HG03159 (cell line): ENCODE measurements at regions not wholly inside any gene's neighbourhood (a gene's known extent, or its start where the extent isn't known, plus 50 kb on each side); places are given as distances from the start of the nearest gene placed in this dataset.
A peak's percentile ranks its signal among the peaks of the same experiment; 100 is the strongest.

ENCODE experiments used
- ATAC-seq: cut with Tn5 transposase; IDR thresholded peaks from one replicate; pipeline ENCODE4 v1.9.1; 2021; ENCODE audit warnings: mild to moderate bottlenecking, moderate library complexity; ENCODE audit not compliant: unreplicated experiment

DNA sequence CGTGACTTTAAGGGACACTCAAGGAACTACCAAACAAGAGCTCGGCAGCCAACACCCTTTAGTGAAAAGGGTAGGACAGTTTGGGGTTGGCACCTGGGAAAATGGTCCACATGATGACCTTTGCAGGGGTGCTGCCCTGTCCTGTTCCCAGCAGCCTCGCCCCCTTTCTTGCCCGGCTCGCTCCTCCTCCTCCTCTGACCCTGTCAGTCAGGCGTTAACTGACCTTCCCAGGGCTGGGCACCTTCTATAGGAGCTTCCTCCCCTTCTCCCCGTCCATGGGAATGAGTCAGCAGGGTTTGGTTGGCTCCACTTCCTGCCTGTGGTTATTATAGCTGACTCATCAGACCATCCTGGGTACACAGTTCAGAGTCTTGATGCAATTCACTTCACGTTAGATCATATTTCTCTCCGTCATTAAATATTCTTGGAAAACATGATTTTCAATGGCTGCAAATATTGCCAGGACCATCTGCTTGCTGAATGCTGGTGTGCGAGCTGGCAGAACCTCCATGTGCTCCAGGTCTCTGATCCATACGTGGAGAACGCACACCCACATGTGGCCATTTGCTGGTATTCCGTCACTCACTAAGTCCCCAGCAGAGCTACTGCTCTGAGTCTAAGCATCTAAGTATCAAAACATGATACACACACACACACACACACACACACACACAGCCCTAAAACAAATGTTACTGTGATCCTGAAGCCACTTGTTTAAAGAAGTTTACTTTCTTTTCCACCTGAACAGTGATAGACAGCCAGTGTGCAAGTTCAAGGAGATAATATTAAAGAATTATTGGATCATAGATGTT is 185.0 kb downstream of the ANAPC1 start:
- no peak for ATAC-seq

DNA sequence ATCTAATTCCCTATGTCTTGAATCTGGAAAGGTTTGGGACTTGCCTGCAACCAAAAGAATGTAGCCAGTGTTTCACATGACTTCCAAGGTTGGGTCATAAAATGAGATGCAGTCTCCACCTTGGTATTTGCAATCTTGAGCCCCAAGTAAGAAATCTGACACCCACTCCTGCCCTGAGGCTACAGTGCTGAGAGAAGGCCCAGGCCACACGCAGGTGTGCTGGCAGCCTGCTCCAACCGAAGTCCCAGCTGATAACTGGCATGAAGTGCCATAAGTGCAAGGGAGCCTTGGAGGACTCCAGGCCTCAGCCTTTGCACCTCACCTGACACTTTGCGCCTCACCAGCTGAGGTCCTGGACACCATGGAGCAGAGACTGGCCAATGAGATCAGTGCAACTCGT is 182.7 kb downstream of the ANAPC1 start:
- ATAC-seq, result no peak

DNA sequence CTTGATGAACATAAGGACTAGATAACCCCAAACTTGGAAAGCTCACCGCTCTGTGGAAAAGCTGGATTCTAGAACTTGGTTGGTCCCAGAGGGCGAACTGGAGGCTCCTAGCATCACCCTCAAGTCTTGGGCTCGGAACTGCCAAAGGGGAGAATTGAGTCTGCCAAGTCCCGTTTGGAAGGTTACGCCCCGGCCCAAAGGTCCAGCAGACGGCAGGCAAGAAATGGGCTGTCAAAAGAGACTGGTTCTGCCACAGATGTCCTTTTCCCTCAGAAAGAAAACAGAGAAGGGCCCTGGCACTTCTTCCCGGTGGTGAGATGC is 182.2 kb downstream of the ANAPC1 start:
- ATAC-seq, result no peak

DNA sequence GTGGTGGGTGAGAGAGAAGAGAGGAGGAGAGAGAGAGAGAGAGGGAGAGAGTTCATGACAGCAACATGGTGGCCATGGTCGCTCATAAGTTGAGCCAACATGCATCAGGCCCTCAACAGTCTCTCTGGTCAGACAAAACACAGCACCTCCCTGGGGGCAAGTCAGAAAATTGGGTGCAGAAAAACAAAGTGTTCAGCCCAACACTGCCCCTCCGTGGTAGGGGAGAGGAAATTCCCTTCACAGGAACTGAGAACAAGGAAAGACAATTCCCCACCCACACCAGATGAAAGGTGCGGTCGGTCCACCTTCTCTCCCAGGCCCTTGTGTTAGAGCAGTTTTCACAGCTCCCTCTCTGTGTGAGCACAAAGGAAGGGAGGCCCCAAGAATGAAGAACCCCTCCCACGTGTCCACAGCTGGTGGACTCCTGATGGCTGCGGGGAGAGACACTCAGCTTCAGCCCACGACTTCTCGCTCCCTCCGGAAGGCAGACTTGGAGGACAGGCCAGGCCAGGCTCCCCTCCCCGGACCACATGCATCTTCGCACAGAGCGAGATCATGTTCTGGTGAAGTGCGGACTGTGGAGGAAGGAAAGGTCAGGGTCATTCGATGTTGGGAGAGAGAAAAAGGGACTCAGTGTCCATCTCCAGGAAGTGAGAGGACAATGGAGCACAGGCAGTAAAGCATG is 181.7 kb downstream of the ANAPC1 start:
- no peak for ATAC-seq

DNA sequence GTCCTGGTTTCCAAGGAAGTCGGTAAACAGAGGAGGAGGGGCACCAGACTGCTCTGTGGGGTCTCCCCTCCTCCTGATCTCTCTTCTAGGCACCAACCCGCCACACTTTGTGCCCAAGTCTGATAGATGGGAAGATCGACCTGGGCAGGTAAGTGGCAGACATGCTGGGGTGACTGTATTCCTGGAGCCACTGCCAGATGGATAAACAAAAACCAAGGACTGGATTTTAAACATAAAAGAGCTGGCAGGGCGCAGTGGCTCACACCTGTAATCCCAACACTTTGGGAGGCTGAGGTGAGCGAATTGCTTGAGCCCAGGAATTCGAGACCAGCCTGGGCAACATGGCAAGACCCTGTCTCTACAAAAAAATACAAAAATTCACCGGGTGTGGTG is 181.2 kb downstream of the ANAPC1 start:
- ATAC-seq, result no peak

DNA sequence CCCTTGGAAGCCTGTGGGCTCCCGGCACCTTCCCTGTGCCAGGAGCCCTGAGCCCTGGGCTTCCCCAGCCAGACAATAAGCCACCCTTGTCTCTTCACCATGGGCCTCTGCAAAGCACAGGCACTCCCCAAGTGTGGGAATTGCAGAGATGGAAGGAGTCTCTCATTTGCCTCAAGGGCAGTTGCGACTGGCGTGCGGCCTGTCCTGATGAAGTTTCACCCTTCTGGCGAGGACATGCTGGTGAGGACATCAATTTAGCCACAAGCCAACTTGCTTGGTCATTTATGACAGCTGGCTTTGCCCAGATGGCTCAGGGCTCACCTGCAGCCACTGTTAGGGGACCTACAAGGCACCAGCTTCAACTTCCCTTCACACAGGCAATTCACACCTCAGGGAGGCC is 180.2 kb downstream of the ANAPC1 start:
- ATAC-seq, result no peak

DNA sequence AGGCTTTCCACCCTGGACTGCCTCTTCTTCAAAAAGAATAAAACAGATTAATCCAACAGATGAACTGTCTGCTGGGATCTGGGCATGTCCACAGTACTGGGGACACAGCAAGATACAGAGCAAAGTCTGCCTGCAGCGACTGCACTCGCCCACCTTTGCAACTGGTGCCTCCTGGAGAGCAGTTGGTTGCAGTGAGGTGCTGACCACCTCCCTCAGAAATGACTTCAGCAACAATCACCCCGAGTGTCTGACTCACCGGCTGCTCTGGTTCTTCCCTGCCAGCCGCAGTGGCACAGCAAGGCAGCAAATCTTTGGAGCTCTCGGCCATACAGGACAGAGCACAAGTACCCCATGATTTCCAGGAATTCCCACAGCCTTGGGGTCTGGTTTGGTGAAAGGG is 179.7 kb downstream of the ANAPC1 start:
- ATAC-seq, result no peak

DNA sequence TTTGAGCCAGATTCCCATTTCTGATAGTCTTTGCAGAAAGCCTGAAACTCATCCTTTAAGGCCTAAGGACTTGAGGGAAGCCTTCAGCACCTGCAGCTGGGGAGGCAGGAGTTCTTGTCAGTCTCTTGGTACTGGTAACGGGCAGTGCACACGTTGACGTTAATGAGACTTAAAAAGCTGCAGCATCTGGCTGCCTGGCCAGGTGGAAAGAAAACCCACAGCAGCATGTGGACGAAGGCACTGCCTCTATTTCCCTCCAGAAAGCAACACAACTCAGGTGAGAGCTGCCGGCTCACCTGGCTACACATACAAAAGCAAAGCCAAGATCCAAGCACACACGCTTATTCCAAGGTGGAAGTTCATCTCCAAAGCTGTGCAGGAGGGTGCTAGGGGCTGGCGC is 178.8 kb downstream of the ANAPC1 start:
- ATAC-seq, result peak; percentile 30

DNA sequence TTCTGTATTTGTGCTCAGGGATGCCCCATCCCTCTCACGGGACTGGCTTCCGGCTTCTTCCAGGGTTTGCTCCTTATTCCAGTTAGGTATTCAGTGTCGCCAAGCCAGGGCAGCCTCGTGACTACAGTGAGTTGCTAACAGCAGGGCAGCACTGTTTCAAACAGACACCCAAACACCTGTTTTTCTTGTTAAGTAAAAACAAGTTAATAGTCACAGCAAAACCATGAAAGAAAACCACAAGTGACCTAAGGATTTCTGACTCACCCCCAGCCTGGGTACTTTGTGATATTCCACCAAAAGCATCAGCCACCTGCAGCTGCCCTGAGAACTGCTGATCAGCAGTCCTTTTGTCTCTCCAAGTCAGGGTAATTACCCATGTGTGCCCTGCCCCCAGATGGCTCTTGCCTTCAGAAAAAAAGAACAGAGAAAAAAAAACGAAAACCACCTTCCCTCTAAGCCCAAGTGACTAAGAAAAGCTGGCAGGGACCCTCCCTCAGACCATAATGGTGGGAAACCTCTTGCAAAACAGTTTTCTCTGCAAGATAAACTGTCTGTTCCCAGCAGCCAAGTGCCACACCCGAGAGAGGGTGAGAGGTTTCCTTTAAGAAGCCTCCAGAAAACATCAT is 178.2 kb downstream of the ANAPC1 start:
- ATAC-seq, result peak; percentile 84

DNA sequence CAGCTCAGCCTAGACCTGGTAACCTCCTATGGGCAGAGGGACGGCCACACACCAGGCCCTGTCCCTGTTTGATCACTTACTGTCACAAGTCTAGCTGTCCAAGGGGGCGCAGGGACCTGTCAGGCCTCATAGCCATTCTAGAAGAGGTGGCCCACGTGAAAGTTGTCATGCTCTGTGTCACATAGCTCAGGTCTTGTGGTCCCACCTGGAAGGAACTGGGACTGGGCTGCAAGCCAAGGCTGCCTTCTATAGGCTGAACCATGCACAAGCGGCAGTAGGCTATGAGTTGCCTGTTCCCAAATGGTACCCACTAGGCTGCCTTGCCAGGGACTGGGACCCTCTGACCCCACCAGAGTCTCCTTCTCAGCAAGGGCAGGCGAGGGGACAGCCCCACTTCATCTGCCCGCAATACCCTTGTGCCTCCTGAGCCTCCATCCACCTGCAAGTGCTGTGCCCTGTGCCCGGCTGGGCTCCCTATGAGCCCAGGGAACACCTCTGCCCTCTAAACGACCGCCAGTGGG is 177.5 kb downstream of the ANAPC1 start:
- ATAC-seq, result peak; percentile 18

DNA sequence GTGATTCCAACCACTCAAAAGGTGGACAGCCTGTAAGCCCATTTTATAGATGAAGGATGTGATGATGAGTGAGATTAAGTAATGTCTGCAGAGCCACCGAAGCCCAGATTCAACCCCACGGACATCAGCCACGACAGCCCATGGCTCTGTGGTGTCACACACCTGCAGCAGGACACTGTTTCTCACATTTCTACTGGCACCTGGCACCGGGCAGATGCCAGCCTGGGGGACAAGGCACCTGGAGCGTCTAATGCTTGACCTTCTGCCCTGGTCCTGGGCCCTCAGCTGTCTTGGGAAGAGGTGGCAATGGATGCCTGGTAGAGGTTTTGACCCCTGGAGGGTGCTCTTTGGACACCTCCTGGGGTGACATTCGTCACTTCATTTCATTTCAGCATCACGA is 176.3 kb downstream of the ANAPC1 start:
- ATAC-seq, result no peak

DNA sequence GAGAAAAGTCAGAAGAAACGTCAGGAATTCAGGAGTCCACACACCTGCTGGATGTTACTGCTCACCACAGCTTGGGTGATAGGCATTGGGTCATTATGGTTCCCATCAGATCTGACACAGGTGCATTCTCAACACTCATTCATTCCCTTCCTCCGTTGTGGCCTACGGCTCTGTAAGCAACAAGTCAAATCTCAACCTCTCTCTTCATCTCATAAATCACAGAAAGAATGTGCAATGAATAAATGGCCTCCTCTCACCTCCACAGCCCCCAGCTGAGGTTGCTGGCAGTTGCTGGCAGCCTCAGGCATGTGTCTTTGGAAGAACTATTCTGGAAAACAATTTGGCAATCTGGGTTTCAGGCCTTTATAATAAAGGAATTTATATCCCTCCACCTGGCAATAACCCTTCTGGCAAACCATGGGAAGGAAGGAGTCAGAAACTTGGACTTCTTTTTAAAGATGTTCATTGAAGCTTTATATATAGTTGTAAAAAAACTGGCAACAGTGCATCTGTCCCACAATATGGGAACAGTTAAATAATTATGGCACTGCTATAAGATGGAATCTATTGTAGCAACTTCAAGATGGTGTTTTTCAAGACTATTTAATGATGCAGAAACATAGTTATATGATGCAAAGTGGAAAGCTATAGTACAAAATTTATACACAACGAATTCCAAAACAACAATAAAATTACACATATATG is 175.4 kb downstream of the ANAPC1 start:
- ATAC-seq, result no peak

DNA sequence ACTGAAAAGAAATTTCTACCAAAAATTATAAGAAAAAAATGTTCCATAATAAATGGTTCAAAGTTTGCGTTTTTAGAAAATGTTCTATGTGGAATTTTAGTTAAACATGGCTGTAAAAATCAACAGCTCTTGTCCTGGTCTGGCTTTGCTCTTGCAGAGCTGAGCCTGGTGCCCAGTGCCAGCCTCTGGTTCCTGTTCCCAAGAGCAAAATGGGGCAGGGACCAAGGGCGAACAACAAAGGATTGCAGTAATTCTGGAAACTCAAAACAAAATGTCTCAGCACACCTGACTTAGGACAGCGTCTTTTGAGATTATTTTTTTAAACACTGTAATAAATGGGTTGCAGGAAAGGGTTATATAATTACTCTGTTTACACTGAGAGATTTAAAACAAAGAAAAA is 174.7 kb downstream of the ANAPC1 start:
- no peak for ATAC-seq

DNA sequence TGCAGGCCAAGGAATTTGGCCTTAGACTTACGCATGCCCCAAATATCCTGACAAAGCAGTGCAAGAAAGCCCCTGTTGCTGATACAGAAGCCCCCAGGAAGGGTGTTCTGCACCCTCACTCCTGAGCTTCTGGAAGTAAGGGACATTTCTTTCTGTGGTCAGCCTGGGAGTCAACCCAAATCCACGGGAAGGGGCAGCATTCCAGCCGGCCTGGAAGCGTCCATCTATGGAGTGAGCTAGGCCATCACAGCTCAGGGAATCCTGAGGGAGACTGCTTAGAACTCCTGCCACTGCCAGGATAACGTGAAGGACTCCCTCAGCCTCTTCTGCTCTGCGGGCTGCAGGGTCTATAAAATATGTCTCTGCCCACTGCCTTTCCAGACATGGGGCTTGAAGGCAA is 173.9 kb downstream of the ANAPC1 start:
- no peak for ATAC-seq

DNA sequence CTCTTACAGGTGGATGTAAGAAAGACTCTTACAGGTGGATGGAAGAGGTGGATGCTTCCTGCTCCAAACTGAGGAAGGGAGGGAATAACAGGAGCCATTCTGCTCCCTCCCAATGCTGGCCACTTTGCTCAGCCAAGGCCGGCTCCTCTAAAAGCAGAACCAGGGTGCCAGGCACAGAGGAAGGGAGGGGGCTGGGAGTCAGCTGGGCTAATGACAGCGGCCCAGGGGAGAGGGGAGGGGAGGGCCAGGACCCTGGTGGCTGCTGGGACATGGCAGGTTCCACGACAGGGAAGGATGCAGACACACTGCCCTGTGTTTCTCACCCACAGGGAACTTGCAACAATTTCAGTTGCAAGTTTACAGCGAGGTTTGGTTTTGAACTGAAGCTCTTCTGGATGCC is 173.4 kb downstream of the ANAPC1 start:
- no peak for ATAC-seq

DNA sequence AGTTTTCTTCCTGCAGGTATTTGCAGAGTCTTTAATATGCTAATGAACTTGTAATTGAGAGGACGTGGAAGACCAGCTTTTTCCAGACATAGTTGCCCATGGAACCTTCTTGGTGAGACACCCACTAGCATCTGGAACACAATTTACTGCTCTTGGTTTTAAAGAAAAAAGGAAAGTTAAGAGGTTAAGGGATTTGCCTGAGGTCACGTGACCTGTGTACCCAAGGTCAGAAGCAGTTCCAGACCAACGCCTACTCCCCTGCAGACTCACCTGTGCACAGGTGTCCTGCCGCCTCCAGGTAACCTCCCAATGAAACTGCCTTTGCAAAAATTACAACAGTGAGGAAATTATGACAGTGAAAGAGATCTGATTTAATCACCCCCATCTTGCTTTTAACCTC is 172.7 kb downstream of the ANAPC1 start:
- no peak for ATAC-seq

DNA sequence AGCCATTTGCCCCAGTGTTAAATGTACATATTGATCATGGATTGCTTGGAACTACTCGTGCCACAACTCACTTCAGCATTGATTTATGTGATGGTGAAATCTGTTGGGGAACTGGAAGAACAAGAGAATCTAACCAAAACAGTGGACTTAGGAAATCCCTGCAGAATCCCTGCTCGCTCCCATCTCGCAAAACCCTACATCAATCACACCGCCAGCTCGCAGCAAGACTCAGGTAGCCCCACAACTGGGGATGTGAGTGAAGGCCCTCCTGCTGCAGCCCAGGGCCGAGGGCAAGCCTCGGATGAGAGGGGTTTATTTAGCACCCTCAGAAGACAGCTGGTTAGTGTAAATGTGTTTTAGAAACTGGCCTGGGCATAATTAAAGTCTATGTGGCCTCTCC is 171.6 kb downstream of the ANAPC1 start:
- no peak for ATAC-seq

DNA sequence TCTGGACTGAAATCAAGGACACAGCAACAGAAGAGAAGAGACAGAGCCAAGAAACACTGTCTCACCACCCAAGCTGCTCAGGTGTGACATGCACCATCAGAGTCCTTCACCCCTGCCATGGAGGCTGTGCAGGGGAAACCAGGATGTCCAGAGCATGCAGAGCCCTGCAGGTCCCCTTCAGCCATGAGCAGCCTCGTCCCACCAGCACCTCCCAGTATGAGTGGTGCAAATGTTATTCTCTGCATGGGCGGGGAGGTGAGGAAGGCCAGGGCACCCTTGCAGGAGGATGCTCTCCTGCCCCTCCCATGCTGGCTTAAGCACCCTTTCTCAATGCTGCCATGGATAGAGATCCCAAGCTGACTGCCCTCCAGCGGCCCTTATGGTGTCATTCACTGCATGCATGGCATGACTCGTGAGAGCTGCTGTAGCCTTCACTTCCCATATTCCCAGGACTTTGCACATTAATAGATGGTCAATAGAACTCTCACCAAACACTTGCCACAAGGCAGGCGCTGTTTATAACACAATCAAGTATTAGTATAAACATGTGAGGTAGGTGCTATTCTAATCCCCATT is 171.0 kb downstream of the ANAPC1 start:
- ATAC-seq, result no peak

DNA sequence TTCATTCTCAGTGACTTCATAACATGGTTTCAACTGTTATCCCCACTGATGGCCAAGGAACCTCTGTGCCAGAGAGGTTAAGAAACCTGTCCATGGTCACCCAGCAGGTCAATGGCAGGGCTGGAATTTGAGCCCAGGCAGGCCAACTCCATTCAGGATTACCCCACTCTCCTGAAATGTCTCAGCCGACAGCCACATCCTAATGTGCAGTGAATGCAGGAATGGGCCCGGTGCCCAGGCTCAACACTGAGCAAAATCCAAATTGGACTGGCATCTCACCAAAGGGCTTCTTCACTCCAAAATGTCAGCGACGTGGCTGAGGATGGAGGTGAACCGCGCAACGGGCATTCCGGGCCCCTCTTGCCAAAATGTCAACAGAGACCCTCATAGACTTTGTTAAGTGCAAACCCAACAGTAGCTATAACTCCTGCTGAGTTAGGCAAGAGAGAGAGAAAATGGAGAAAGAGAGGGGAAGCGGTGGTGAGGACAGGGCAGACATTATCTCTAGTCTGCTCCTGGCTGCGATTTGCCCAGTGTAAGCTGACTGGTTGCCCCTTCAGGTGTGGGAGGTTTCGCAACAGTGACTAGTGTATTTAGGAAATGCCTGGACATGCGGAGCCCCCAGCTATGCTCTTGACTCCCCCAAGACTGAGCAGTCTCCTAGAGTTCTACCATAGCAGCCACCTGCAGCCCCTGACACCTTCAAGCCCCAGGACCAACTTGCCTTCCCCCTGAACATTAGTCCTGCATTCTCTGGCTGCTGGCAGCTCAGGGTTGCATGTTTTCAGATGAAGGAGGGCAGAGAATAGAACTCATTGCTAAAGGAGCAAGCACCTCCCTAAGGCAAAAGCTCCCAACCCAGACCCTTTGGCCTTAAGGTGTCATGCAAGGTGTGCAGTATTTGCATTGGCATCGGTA is 167.7 kb downstream of the ANAPC1 start:
- ATAC-seq, result no peak
